ENCODE measurements at regions not wholly inside any gene's neighbourhood (a gene's known extent, or its start where the extent isn't known, plus 50 kb on each side); places are given as distances from the start of the nearest gene placed in this dataset.

DNA sequence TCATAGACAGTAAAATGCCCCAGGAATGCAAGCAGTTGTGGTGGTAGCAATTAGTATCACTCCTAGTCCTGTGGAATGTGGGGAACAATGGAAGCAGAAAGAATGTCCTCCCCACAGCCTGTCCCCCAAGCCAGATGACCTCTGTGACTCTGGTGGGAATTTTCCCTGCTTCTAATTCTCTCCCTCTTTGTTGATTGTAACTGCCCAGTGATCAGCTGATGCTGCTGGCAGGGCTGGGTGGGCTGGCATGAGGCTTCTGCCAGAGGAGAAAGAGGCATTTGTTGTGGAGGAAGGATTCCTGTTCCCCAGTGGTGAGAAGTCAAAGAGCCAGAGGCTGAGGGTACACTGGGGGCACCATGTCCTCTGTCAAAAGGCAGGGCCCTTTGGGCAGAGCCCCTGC, 116.7 kb upstream of the NCAM1 start:
- TF ChIP-seq POLR2A (IDR thresholded peaks at IDR 0.05; ENCODE audit: low read depth, low read length) = no peak
- no peak for TF ChIP-seq TAF1 (IDR thresholded peaks at IDR 0.05; ENCODE audit: low read depth, low read length)
- no peak for TF ChIP-seq POLR2AphosphoS5 (IDR thresholded peaks at IDR 0.05; ENCODE audit: low read depth, low read length)
- no peak for TF ChIP-seq POU2F2 (IDR thresholded peaks at IDR 0.05; ENCODE audit: low read depth, low read length)
- TF ChIP-seq PAX5 (IDR thresholded peaks at IDR 0.05; ENCODE audit: insufficient read depth, low read length, severe bottlenecking) = no peak

All from GM12891 (cell line).